ENCODE measurements at regions not wholly inside any gene's neighbourhood (a gene's known extent, or its start where the extent isn't known, plus 50 kb on each side); places are given as distances from the start of the nearest gene placed in this dataset.

DNA sequence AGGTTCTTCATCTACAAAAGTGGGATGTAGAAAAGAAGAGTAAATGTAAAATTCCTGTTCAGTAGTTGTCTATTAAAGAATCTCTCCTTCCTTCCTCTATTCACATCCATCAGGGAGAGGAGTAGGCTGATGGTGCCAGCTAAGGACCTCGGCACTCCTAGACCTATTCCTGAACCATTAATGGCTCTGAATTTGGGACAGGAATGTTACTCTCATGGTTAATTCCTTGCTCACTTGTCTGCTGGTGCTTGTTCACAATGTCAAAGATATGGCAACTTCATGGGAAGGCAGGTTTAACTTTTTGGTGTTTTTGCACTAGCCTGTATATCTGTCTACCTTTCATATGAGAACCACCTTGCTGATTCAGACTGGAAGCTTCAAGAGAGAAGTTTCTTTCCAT is 206.6 kb downstream of the DAD1 start:
- POLR2A ChIA-PET: no interaction called here
- DNase-seq (ENCODE audit: low read depth, low spot score): no peak
- CTCF ChIA-PET: interaction anchor here (1.0 to 4.9 kb wide), 8 partner anchors 8 to 188 kb away, joined by 3 to 51 read pairs (median 23); no protein-coding TSS in a partner anchor
- H3K4me3 ChIP-seq (ENCODE audit: low read depth, low read length): no peak overlapping the region
- TF ChIP-seq, protein P1, sequence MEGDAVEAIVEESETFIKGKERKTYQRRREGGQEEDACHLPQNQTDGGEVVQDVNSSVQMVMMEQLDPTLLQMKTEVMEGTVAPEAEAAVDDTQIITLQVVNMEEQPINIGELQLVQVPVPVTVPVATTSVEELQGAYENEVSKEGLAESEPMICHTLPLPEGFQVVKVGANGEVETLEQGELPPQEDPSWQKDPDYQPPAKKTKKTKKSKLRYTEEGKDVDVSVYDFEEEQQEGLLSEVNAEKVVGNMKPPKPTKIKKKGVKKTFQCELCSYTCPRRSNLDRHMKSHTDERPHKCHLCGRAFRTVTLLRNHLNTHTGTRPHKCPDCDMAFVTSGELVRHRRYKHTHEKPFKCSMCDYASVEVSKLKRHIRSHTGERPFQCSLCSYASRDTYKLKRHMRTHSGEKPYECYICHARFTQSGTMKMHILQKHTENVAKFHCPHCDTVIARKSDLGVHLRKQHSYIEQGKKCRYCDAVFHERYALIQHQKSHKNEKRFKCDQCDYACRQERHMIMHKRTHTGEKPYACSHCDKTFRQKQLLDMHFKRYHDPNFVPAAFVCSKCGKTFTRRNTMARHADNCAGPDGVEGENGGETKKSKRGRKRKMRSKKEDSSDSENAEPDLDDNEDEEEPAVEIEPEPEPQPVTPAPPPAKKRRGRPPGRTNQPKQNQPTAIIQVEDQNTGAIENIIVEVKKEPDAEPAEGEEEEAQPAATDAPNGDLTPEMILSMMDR (IDR thresholded peaks at IDR 0.05; ENCODE audit: insufficient read depth, low read length, missing control alignments): no peak

- TF ChIP-seq, protein P1 (IDR thresholded peaks at IDR 0.05; ENCODE audit: insufficient read depth, low read length, missing control alignments): no peak
- no peak overlapping the region for H3K4me3 ChIP-seq (ENCODE audit: low read depth, low read length)
- ChIA-PET CTCF (interaction anchor here (0.9 to 3.4 kb wide), 14 partner anchors 9 to 613 kb away, joined by 3 to 27 read pairs (median 7); no protein-coding TSS in a partner anchor), POLR2A (no interaction called here)
- no peak for DNase-seq (ENCODE audit: low read depth, low spot score)
Observed at GRCh38 chr14:22381766-22382165, 207.3 kb downstream of the DAD1 start.

DNA sequence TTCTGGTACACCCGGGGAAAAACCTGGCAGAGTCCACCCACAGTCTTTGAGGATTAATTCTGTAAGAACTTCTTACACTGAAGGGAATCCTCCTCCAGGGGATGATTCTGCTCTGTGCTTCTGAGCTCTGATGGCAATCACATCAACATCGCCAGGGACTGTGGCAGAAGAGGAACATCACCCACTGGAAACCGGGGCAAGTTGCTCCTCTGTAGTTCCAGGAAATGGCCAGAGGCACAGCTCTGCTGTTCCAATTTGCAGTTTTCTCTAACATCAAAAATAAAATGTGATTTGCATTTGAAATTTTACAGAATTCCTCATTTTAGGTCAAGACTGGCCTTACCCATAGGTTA is 207.6 kb downstream of the DAD1 start:
- no peak overlapping the region for H3K4me3 ChIP-seq (ENCODE audit: low read depth, low read length)
- CTCF ChIA-PET: interaction anchor here (0.9 to 3.4 kb wide), 17 partner anchors 9 to 613 kb away, joined by 3 to 27 read pairs (median 6); no protein-coding TSS in a partner anchor
- TF ChIP-seq, protein P1 (IDR thresholded peaks at IDR 0.05; ENCODE audit: insufficient read depth, low read length, missing control alignments): no peak
- no peak for DNase-seq (ENCODE audit: low read depth, low spot score)
- POLR2A ChIA-PET: no interaction called here

DNA sequence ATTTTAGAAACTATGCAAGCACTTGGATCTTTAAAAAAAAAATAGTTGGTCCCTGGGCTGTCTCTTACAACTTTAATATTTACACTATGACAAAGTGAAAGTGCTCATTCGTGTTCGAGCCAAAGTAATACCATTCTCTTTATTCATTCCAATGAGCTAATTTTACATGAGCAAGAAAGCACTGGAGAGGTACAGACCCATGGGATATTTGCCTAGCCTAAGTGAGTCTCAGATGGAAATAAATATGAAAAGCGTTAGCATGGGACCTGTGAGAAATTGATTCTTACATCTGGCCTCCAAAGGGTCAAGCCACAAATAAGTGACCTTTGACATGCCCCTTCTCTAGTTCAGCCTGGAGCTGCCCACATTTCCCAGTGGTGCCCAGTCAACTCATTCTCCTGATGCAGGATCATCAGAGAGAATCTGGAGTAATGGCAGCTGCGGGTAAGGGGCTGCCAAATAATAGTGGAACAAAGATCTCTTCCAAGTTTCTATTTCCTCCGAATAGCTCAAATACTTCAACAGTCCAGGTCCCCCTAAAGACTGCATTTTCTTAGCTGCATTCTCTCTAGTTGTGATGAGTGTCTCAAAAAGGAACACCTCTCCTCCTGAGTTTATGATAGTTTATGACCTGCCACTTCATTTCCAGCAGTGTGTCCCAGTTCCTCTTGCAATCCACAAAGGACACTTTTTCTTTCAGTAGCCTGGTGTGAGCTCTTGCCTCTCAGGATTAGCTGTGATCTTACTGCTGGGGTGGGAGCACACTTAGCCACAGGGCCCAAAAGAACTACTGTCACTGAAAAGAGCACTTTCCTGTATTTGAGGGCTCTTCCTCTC is 208.2 kb downstream of the DAD1 start:
- H3K4me3 ChIP-seq (ENCODE audit: low read depth, low read length): peak overlapping the region; percentile 26
- TF ChIP-seq, protein P1 (IDR thresholded peaks at IDR 0.05; ENCODE audit: insufficient read depth, low read length, missing control alignments): no peak
- ChIA-PET CTCF (interaction anchor here (0.6 to 3.4 kb wide), 27 partner anchors 9 to 647 kb away, joined by 3 to 27 read pairs (median 4); partner anchors contain the start of gene DAD1), POLR2A (no interaction called here)
- no peak for DNase-seq (ENCODE audit: low read depth, low spot score)

GRCh38 chr14:22379727-22380126 is 209.3 kb downstream of the DAD1 start:
- TF ChIP-seq, protein P1 (IDR thresholded peaks at IDR 0.05; ENCODE audit: insufficient read depth, low read length, missing control alignments): no peak
- no peak for DNase-seq (ENCODE audit: low read depth, low spot score)
- H3K4me3 ChIP-seq (ENCODE audit: low read depth, low read length): no peak overlapping the region
- CTCF ChIA-PET: interaction anchor here (0.7 to 3.4 kb wide), 15 partner anchors 11 to 212 kb away, joined by 3 to 27 read pairs (median 6); no protein-coding TSS in a partner anchor
- POLR2A ChIA-PET: no interaction called here

- POLR2A ChIA-PET: no interaction called here
- TF ChIP-seq, protein P1 (IDR thresholded peaks at IDR 0.05; ENCODE audit: insufficient read depth, low read length, missing control alignments): no peak
- H3K4me3 ChIP-seq (ENCODE audit: low read depth, low read length): no peak overlapping the region
- CTCF ChIA-PET: interaction anchor here (0.6 to 2.2 kb wide), 16 partner anchors 9 to 218 kb away, joined by 3 to 6 read pairs (median 3); no protein-coding TSS in a partner anchor
- DNase-seq (ENCODE audit: low read depth, low spot score): no peak
Observed at GRCh38 chr14:22378181-22378580, 210.8 kb downstream of the DAD1 start.
